GM23338 (cell line): ENCODE measurements at regions not wholly inside any gene's neighbourhood (a gene's known extent, or its start where the extent isn't known, plus 50 kb on each side); places are given as distances from the start of the nearest gene placed in this dataset.

Experiments
- ATAC-seq: fragments of 200-7000 bp; cut with Tn5 transposase; 3 replicates; pipeline ENCODE4 v1.9.1; 2020
- DNase-seq: peaks from one replicate; pipeline ENCODE4 v3.0.0-alpha.2; 2015; ENCODE audit warnings: low spot score
- H2AFZ ChIP-seq: fragments of 200-600 bp; sonication (generic); 2 replicates; pipeline ENCODE4 v1.8.0; 2016; ENCODE audit warnings: antibody characterized with exemption, mild to moderate bottlenecking, moderate library complexity
- H3F3A ChIP-seq: fragments of 200-600 bp; sonication (generic); replicated peaks from 2 replicates; pipeline ENCODE4 v1.8.0; 2017; ENCODE audit warnings: antibody characterized with exemption, mixed run types, low read depth
- H3K27ac ChIP-seq: fragments of 200-600 bp; sonication (generic); 2 replicates; pipeline ENCODE4 v1.6.1; 2016; ENCODE audit warnings: low read depth
- H3K27me3 ChIP-seq: fragments of 200-600 bp; sonication (generic); 2 replicates; pipeline ENCODE4 v1.8.0; 2016; ENCODE audit warnings: mild to moderate bottlenecking, mixed run types, moderate library complexity; ENCODE audit not compliant: insufficient read depth
- H3K36me3 ChIP-seq: fragments of 200-600 bp; sonication (generic); 2 replicates; pipeline ENCODE4 v1.8.0; 2016; ENCODE audit warnings: mild to moderate bottlenecking; ENCODE audit not compliant: insufficient read depth
- H3K4me1 ChIP-seq: fragments of 200-600 bp; sonication (generic); 2 replicates; pipeline ENCODE4 v1.8.0; 2016; ENCODE audit warnings: mild to moderate bottlenecking, moderate library complexity; ENCODE audit not compliant: insufficient read depth
- H3K4me2 ChIP-seq: fragments of 200-600 bp; sonication (generic); 2 replicates; pipeline ENCODE4 v1.7.1; 2017; ENCODE audit warnings: mixed run types
- H3K4me3 ChIP-seq: fragments of 200-600 bp; sonication (generic); 2 replicates; pipeline ENCODE4 v1.6.1; 2016; ENCODE audit warnings: mixed run types
- H3K79me2 ChIP-seq: fragments of 200-600 bp; sonication (generic); replicated peaks from 2 replicates; pipeline ENCODE4 v1.8.0; 2017; ENCODE audit warnings: mild to moderate bottlenecking; ENCODE audit not compliant: insufficient read depth
- H3K9me2 ChIP-seq: fragments of 200-600 bp; sonication (generic); 2 replicates; pipeline ENCODE4 v1.8.0; 2017; ENCODE audit not compliant: insufficient read depth
- H4K20me1 ChIP-seq: fragments of 200-600 bp; sonication (generic); replicated peaks from 2 replicates; pipeline ENCODE4 v1.8.0; 2017; ENCODE audit warnings: mild to moderate bottlenecking; ENCODE audit not compliant: insufficient read depth
- H3K27ac Mint-ChIP-seq: 2 replicates; pipeline ENCODE4 v1.8.0; 2020; ENCODE audit warnings: inconsistent platforms, mild to moderate bottlenecking, moderate library complexity, mixed read lengths
- H3K27me3 Mint-ChIP-seq: 3 replicates; pipeline ENCODE4 v1.8.0; 2022; ENCODE audit warnings: low read depth, mild to moderate bottlenecking, moderate library complexity, mixed read lengths, inconsistent platforms; ENCODE audit not compliant: insufficient read depth, poor library complexity
- H3K36me3 Mint-ChIP-seq: 3 replicates; pipeline ENCODE4 v1.8.0; 2021; ENCODE audit warnings: low read depth, mild to moderate bottlenecking, inconsistent platforms, moderate library complexity, mixed read lengths
- H3K4me1 Mint-ChIP-seq: 3 replicates; pipeline ENCODE4 v1.8.0; 2020; ENCODE audit warnings: mild to moderate bottlenecking, inconsistent platforms, mixed read lengths
- H3K4me3 Mint-ChIP-seq: 3 replicates; pipeline ENCODE4 v1.8.0; 2021; ENCODE audit warnings: moderate library complexity, mild to moderate bottlenecking, inconsistent platforms, mixed read lengths
- H3K9me3 Mint-ChIP-seq: 3 replicates; pipeline ENCODE4 v1.8.0; 2020; ENCODE audit warnings: moderate library complexity, mild to moderate bottlenecking, inconsistent platforms, mixed read lengths
- CREB1 ChIP-seq: fragments of 250-450 bp; sonication (Bioruptor Pico); IDR thresholded peaks from 2 replicates; pipeline ENCODE4 v1.5.0; 2020; ENCODE audit warnings: low read depth, mild to moderate bottlenecking, moderate library complexity
- CTCF ChIP-seq, 2 experiments: fragments of 200-600 bp in 1 of 2; sonication (generic) in 1 of 2; conservative IDR thresholded peaks; 2 replicates each; pipeline versions ENCODE4 v1.5.1 to v1.6.1; 2016 to 2017; ENCODE audit warnings: antibody characterized with exemption in 2 of 2, low read depth in 2 of 2, mild to moderate bottlenecking in 2 of 2, moderate library complexity in 1 of 2
- ETS1 ChIP-seq: IDR thresholded peaks from 2 replicates; pipeline ENCODE4 v1.6.1; 2016; ENCODE audit warnings: antibody characterized with exemption
- EZH2 ChIP-seq: fragments of 200-600 bp; sonication (generic); IDR thresholded peaks from one replicate; pipeline ENCODE4 v1.8.0; 2017; ENCODE audit warnings: antibody characterized with exemption, mild to moderate bottlenecking, low read depth; ENCODE audit not compliant: unreplicated experiment
- EZH2phosphoT487 ChIP-seq: fragments of 200-600 bp; sonication (generic); IDR thresholded peaks from one replicate; pipeline ENCODE4 v1.8.1; 2018; ENCODE audit warnings: antibody characterized with exemption; ENCODE audit not compliant: unreplicated experiment
- JUNB ChIP-seq: IDR thresholded peaks from one replicate; pipeline ENCODE4 v1.6.1; 2016; ENCODE audit warnings: antibody characterized with exemption; ENCODE audit not compliant: unreplicated experiment
- NANOG ChIP-seq: IDR thresholded peaks from 2 replicates; pipeline ENCODE4 v1.6.1; 2016; ENCODE audit warnings: antibody characterized with exemption, borderline replicate concordance
- POLR2AphosphoS5 ChIP-seq: IDR thresholded peaks from 2 replicates; pipeline ENCODE4 v1.6.1; 2016; ENCODE audit warnings: antibody characterized with exemption, low read depth
- REST ChIP-seq: IDR thresholded peaks from one replicate; pipeline ENCODE4 v1.6.1; 2018; ENCODE audit warnings: antibody characterized with exemption; ENCODE audit not compliant: unreplicated experiment
- STAT1 ChIP-seq: IDR thresholded peaks from one replicate; pipeline ENCODE4 v1.6.1; 2016; ENCODE audit warnings: antibody characterized with exemption; ENCODE audit not compliant: unreplicated experiment
- ZNF114 ChIP-seq: fragments of 250-450 bp; sonication (Bioruptor Pico); IDR thresholded peaks from 2 replicates; pipeline ENCODE4 v1.5.0; 2020; ENCODE audit warnings: mild to moderate bottlenecking, moderate library complexity
- ZNF331 ChIP-seq: fragments of 250-450 bp; sonication (Bioruptor Pico); IDR thresholded peaks from 2 replicates; pipeline ENCODE4 v1.5.0; 2020; ENCODE audit warnings: low read depth, mild to moderate bottlenecking, moderate library complexity
- ZNF462 ChIP-seq: fragments of 250-450 bp; sonication (Bioruptor Pico); IDR thresholded peaks from 2 replicates; pipeline ENCODE4 v1.5.0; 2020; ENCODE audit warnings: mild to moderate bottlenecking, moderate library complexity

GRCh38 chr15:62541846-62542245, 376.8 kb upstream of the C2CD4B start:
- Histone ChIP-seq H4K20me1 (no peaks in the 10 kb centered on the region), H3F3A (no peaks in the 10 kb centered on the region), H3K4me3 (no peak overlapping the region), H2AFZ (no peak overlapping the region), H3K36me3 (no peaks in the 10 kb centered on the region), H3K79me2 (no peaks in the 10 kb centered on the region), H3K4me1 (no peaks in the 10 kb centered on the region), H3K4me2 (no peak overlapping the region), H3K27ac (no peak overlapping the region), H3K9me2 (no peaks in the 10 kb centered on the region), H3K27me3 (no peaks in the 10 kb centered on the region)
- ATAC-seq (no peak), DNase-seq (no peak)
- H3K36me3 Mint-ChIP-seq, result no peaks in the 10 kb centered on the region
- no peak overlapping the region for H3K4me3 Mint-ChIP-seq
- H3K27me3 Mint-ChIP-seq, result peaks cover 2% of the 10 kb centered on the region
- H3K9me3 Mint-ChIP-seq, result no peaks in the 10 kb centered on the region; the same call in 2 of the 3 replicates
- TF ChIP-seq ETS1 (no peak), STAT1 (no peak), JUNB (no peak), NANOG (no peak), ZNF114 (no peak), REST (no peak), CTCF (conservative IDR thresholded peaks at IDR 0.05; ENCODE audit: low read depth in 2 of 2) (no peak), ZNF462 (no peak), ZNF331 (CRISPR knock-in tag) (no peak), CREB1 (CRISPR knock-in tag) (no peak), EZH2phosphoT487 (no peak), POLR2AphosphoS5 (no peak), EZH2 (no peak)
- H3K27ac Mint-ChIP-seq, result no peak overlapping the region
- peaks cover 10% of the 10 kb centered on the region; the same call in 2 of the 3 replicates for H3K4me1 Mint-ChIP-seq
